RWPE1 (cell line): ENCODE measurements at regions not wholly inside any gene's neighbourhood (a gene's known extent, or its start where the extent isn't known, plus 50 kb on each side); places are given as distances from the start of the nearest gene placed in this dataset.
"Not testable (repeated sequence)": the region's sequence is repeated elsewhere in the genome, so short reads cannot be mapped to it uniquely, and the experiment has no call there.

ENCODE experiments used
- CTCF ChIA-PET: fragments of 350-600 bp; sonication (Branson Sonifier 250); formaldehyde crosslinking; extraction: SDS; loops from one replicate; lab custom pipeline; 2021; lab: Yijun Ruan, JAX
- POLR2A ChIA-PET: fragments of 400-600 bp; formaldehyde crosslinking; extraction: SDS; loops from one replicate; lab custom pipeline; 2020; ENCODE audit warnings: antibody characterized with exemption; ENCODE audit not compliant: low non-redundant PET; lab: Yijun Ruan, JAX
- DNase-seq: peaks from one replicate; pipeline ENCODE4 v3.0.0; 2012; ENCODE audit warnings: low spot score
- H3K27ac ChIP-seq: fragments of 450-650 bp; 2 replicates; pipeline ENCODE4 v1.5.1; 2017
- CTCF ChIP-seq: fragments of 450-650 bp; conservative IDR thresholded peaks from 2 replicates; pipeline ENCODE4 v1.5.1; 2017; ENCODE audit warnings: low read depth, mild to moderate bottlenecking

- ChIA-PET POLR2A (no interaction called here), CTCF (no interaction called here)
- TF ChIP-seq CTCF = no peak
- DNase-seq = no peak
- no peak overlapping the region for H3K27ac ChIP-seq
Measured at GRCh38 chr9:73969936-73970335, 527.2 kb upstream of the RORB start.

- H3K27ac ChIP-seq, CTCF ChIA-PET, POLR2A ChIA-PET, DNase-seq: not testable (repeated sequence)
Measured at GRCh38 chr9:73976424-73976823, 520.7 kb upstream of the RORB start.

GRCh38 chr9:73979894-73980264 lies 517.3 kb upstream of the RORB start:
- no peak overlapping the region for H3K27ac ChIP-seq
- ChIA-PET POLR2A (no interaction called here), CTCF (no interaction called here)
- DNase-seq = no peak
- no peak for TF ChIP-seq CTCF

- TF ChIP-seq CTCF = no peak
- DNase-seq = no peak
- H3K27ac ChIP-seq = no peak overlapping the region
- CTCF ChIA-PET = no interaction called here
- POLR2A ChIA-PET = no interaction called here
Measured at GRCh38 chr9:73980754-73981153, 516.4 kb upstream of the RORB start.

- H3K27ac ChIP-seq = no peak overlapping the region
- ChIA-PET POLR2A (no interaction called here), CTCF (no interaction called here)
- no peak for TF ChIP-seq CTCF
- DNase-seq = no peak
Measured at GRCh38 chr9:73981405-73981804, 515.7 kb upstream of the RORB start.

- no peak overlapping the region for H3K27ac ChIP-seq
- ChIA-PET POLR2A (no interaction called here), CTCF (interaction anchor here (0.6 to 0.7 kb wide), 2 partner anchors 33 to 602 kb away, joined by 3 read pairs; no protein-coding TSS in a partner anchor)
- no peak for DNase-seq
- TF ChIP-seq CTCF = no peak
Measured at GRCh38 chr9:73995836-73996235, 501.3 kb upstream of the RORB start.

GRCh38 chr9:73996844-73997243 lies 500.3 kb upstream of the RORB start:
- no peak for TF ChIP-seq CTCF
- ChIA-PET POLR2A (no interaction called here), CTCF (no interaction called here)
- no peak for DNase-seq
- H3K27ac ChIP-seq = no peak overlapping the region
